IMR-90 (cell line): ENCODE measurements at regions not wholly inside any gene's neighbourhood (a gene's known extent, or its start where the extent isn't known, plus 50 kb on each side); places are given as distances from the start of the nearest gene placed in this dataset.

Experiments
- ATAC-seq: fragments of 200-7000 bp; cut with Tn5 transposase; 2 replicates; pipeline ENCODE4 v1.9.1; 2020; ENCODE audit warnings: low read depth, mild to moderate bottlenecking, moderate library complexity
- BruUV-seq: library from RNA; stranded (reverse); fragments of 400-500 nt; replicated peaks from 2 replicates; lab custom pipeline; 2021; lab: Mats Ljungman, UMichigan
- CTCF ChIA-PET: fragments of 300-600 bp; formaldehyde crosslinking; extraction: SDS; loops from one replicate; lab custom pipeline; 2021; ENCODE audit warnings: antibody characterized with exemption; lab: Yijun Ruan, JAX
- POLR2A ChIA-PET: fragments of 300-600 bp; sonication (Branson Sonifier 250); formaldehyde crosslinking; loops from one replicate; lab custom pipeline; 2022; ENCODE audit warnings: antibody characterized with exemption; ENCODE audit not compliant: unreplicated experiment; lab: Charles Lee
- DNase-seq: peaks from one replicate; pipeline ENCODE4 v3.0.0; 2013
- H2AFZ ChIP-seq: replicated peaks from 2 replicates; pipeline ENCODE3; 2013; ENCODE audit warnings: low read length, mild to moderate bottlenecking; ENCODE audit not compliant: poor library complexity
- H2AK5ac ChIP-seq: 2 replicates; pipeline ENCODE4 v1.6.1; 2013; ENCODE audit warnings: low read depth, low read length, inconsistent platforms
- H2AK9ac ChIP-seq: replicated peaks from 2 replicates; pipeline ENCODE3; 2013; ENCODE audit warnings: mild to moderate bottlenecking, low read depth, low read length, moderate library complexity; ENCODE audit not compliant: poor library complexity
- H2BK120ac ChIP-seq: 2 replicates; pipeline ENCODE4 v1.6.1; 2013; ENCODE audit warnings: low read depth, low read length, inconsistent platforms
- H2BK15ac ChIP-seq: 3 replicates; pipeline ENCODE4 v1.6.1; 2013; ENCODE audit warnings: low read depth, low read length, inconsistent platforms
- H2BK20ac ChIP-seq: 2 replicates; pipeline ENCODE4 v1.6.1; 2013; ENCODE audit warnings: low read depth, mild to moderate bottlenecking, inconsistent platforms, low read length, moderate library complexity
- H2BK5ac ChIP-seq: 2 replicates; pipeline ENCODE4 v1.6.1; 2013; ENCODE audit warnings: mild to moderate bottlenecking, low read depth, low read length, inconsistent platforms; ENCODE audit not compliant: poor library complexity, severe bottlenecking
- H3K14ac ChIP-seq: replicated peaks from 2 replicates; pipeline ENCODE4 v1.6.1; 2013; ENCODE audit warnings: low read depth, low read length, inconsistent platforms
- H3K18ac ChIP-seq: 2 replicates; pipeline ENCODE4 v1.6.1; 2013; ENCODE audit warnings: low read depth, low read length, control low read depth
- H3K23ac ChIP-seq: 2 replicates; pipeline ENCODE4 v1.6.1; 2013; ENCODE audit warnings: low read depth, low read length, inconsistent platforms
- H3K27ac ChIP-seq: 2 replicates; pipeline ENCODE4 v1.5.1; 2013; ENCODE audit warnings: mild to moderate bottlenecking, control low read depth, low read length; ENCODE audit not compliant: insufficient read depth
- H3K27me3 ChIP-seq: 2 replicates; pipeline ENCODE4 v1.6.1; 2013; ENCODE audit warnings: low read length; ENCODE audit not compliant: control insufficient read depth, insufficient read depth
- H3K36me3 ChIP-seq: 2 replicates; pipeline ENCODE4 v1.6.1; 2013; ENCODE audit warnings: low read length, mixed read lengths; ENCODE audit not compliant: control insufficient read depth, insufficient read depth
- H3K4ac ChIP-seq: 2 replicates; pipeline ENCODE4 v1.6.1; 2013; ENCODE audit warnings: low read depth, low read length, inconsistent platforms
- H3K4me1 ChIP-seq: 2 replicates; pipeline ENCODE4 v1.6.1; 2013; ENCODE audit warnings: low read length, mixed read lengths; ENCODE audit not compliant: control insufficient read depth, insufficient read depth
- H3K4me2 ChIP-seq: 2 replicates; pipeline ENCODE4 v1.6.1; 2013; ENCODE audit warnings: low read depth, mild to moderate bottlenecking, control low read depth, low read length, moderate library complexity
- H3K4me3 ChIP-seq: 2 replicates; pipeline ENCODE4 v1.5.1; 2013; ENCODE audit warnings: low read depth, mild to moderate bottlenecking, control low read depth, low read length, moderate library complexity; ENCODE audit not compliant: insufficient read depth
- H3K56ac ChIP-seq: 2 replicates; pipeline ENCODE4 v1.6.1; 2013; ENCODE audit warnings: low read length, inconsistent platforms; ENCODE audit not compliant: insufficient read depth; ENCODE audit errors: extremely low read depth
- H3K79me1 ChIP-seq, 2 experiments: 2 replicates each; pipeline ENCODE4 v1.6.1; 2013; ENCODE audit warnings: low read length in 2 of 2, inconsistent platforms in 1 of 2, low read depth in 1 of 2
- H3K9ac ChIP-seq: 2 replicates; pipeline ENCODE4 v1.6.1; 2013; ENCODE audit warnings: low read depth, low read length, control low read depth
- H3K9me1 ChIP-seq: 2 replicates; pipeline ENCODE4 v1.6.1; 2013; ENCODE audit warnings: low read length, inconsistent platforms; ENCODE audit not compliant: insufficient read depth
- H3K9me3 ChIP-seq: 2 replicates; pipeline ENCODE4 v1.6.1; 2013; ENCODE audit warnings: low read length; ENCODE audit not compliant: control insufficient read depth, insufficient read depth
- H4K20me1 ChIP-seq: 2 replicates; pipeline ENCODE4 v1.6.1; 2013; ENCODE audit warnings: low read length, inconsistent platforms; ENCODE audit not compliant: insufficient read depth
- H4K5ac ChIP-seq: 2 replicates; pipeline ENCODE4 v1.6.1; 2013; ENCODE audit warnings: mild to moderate bottlenecking, low read depth, low read length, control low read depth
- H4K8ac ChIP-seq, 2 experiments: 2 replicates each; pipeline ENCODE4 v1.6.1; 2013; ENCODE audit warnings: low read depth in 2 of 2, low read length in 2 of 2, control low read depth in 1 of 2, inconsistent platforms in 1 of 2
- H4K91ac ChIP-seq: 2 replicates; pipeline ENCODE4 v1.6.1; 2013; ENCODE audit warnings: low read depth, low read length, inconsistent platforms; ENCODE audit not compliant: insufficient read depth
- BHLHE40 ChIP-seq: fragments of 150-350 bp; IDR thresholded peaks from 2 replicates; pipeline ENCODE4 v1.6.1; 2016; ENCODE audit warnings: mild to moderate bottlenecking, low read depth, low read length
- CEBPB ChIP-seq: IDR thresholded peaks from 2 replicates; pipeline ENCODE4 v1.6.1; 2012; ENCODE audit warnings: low read depth, low read length, improper control_type of control experiment
- FOS ChIP-seq: fragments of 150-350 bp; IDR thresholded peaks from 2 replicates; pipeline ENCODE4 v1.6.1; 2016; ENCODE audit warnings: low read depth, low read length
- MAZ ChIP-seq: IDR thresholded peaks from 2 replicates; pipeline ENCODE4 v1.6.1; 2012; ENCODE audit warnings: low read depth, mild to moderate bottlenecking, low read length, improper control_type of control experiment, moderate library complexity, borderline replicate concordance
- MXI1 ChIP-seq: IDR thresholded peaks from 2 replicates; pipeline ENCODE4 v1.6.1; 2012; ENCODE audit warnings: low read depth, mild to moderate bottlenecking, low read length, moderate library complexity, borderline replicate concordance
- POLR2A ChIP-seq: IDR thresholded peaks from 2 replicates; pipeline ENCODE4 v1.6.1; 2012; ENCODE audit warnings: mild to moderate bottlenecking, low read depth, low read length
- RAD21 ChIP-seq: IDR thresholded peaks from 2 replicates; pipeline ENCODE4 v1.6.1; 2012; ENCODE audit warnings: low read length, improper control_type of control experiment
- RCOR1 ChIP-seq: IDR thresholded peaks from 2 replicates; pipeline ENCODE4 v1.6.1; 2012; ENCODE audit warnings: mild to moderate bottlenecking, low read length, improper control_type of control experiment; ENCODE audit not compliant: insufficient replicate concordance
- RFX5 ChIP-seq: IDR thresholded peaks from 2 replicates; pipeline ENCODE4 v1.8.0; 2012; ENCODE audit warnings: low read depth, mild to moderate bottlenecking, low read length, moderate library complexity
- SMC3 ChIP-seq: fragments of 150-350 bp; IDR thresholded peaks from 2 replicates; pipeline ENCODE4 v1.6.1; 2016; ENCODE audit warnings: low read depth, mild to moderate bottlenecking, antibody characterized with exemption, low read length, moderate library complexity
- WGBS, 2 experiments: methylation state at CpG; one replicate each; pipeline versions ENCODE4 v1.1.5 to v1.1.7; 2013; ENCODE audit warnings: missing lambda C conversion rate in 2 of 2; ENCODE audit not compliant: insufficient read length in 1 of 2; ENCODE audit errors: extremely low coverage in 2 of 2; 5-methylcytosine and 5-hydroxymethylcytosine counted together
- dilution Hi-C: fragments of 300-500 bp; cut with HindIII; formaldehyde crosslinking; loops from one replicate; pipeline ENCODE4 v1.14.3; 2018; ENCODE audit warnings: low sequenced_read_pairs; ENCODE audit not compliant: unreplicated experiment
- in situ Hi-C: fragments of 300-500 bp; cut with MboI; formaldehyde crosslinking; loops from 3 replicates; pipeline ENCODE4 v1.14.3; 2019; ENCODE audit warnings: low sequenced_read_pairs, inconsistent platforms, mixed read lengths
- intact Hi-C: fragments of 100-400 bp; cut with micrococcal nuclease; formaldehyde crosslinking; loops from 2 replicates; pipeline ENCODE4 v1.10.0; 2022
- TF ChIP-seq, protein P1 (sequence below): fragments of 150-350 bp; IDR thresholded peaks from 2 replicates; pipeline ENCODE4 v1.6.1; 2016; ENCODE audit warnings: low read depth, mild to moderate bottlenecking, low read length, moderate library complexity, borderline replicate concordance
- TF ChIP-seq, protein P2 (sequence below): conservative IDR thresholded peaks from 2 replicates; pipeline ENCODE4 v1.5.1; 2012; ENCODE audit warnings: mild to moderate bottlenecking, low read depth, low read length, improper control_type of control experiment

DNA sequence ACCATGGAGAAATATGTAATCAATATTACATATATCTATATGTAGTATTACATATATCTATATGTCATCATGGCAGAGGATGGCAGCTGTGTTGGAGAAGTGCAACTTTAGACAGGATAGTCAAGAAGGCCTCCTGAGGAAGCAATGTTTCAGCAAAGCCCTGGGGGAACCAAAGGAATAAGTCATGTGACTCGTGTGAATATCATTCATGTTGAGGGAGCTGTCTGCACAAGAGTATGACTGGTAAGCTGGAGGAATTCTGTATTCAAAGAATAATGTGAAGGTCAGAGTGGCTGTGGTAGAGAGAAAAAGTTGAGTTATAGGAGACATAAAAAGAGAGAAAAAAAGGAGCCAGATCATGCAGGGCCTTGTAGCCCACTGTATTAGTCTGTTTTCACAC is 92.9 kb upstream of the EDNRA start:
- POLR2A ChIA-PET, result no interaction called here
- 100% methylated on average over 1 of the region's 1 CpG; no CpG with 5 or more reads in 1 of the 2 experiments for WGBS, 2 experiments
- H2AFZ ChIP-seq, result no peak overlapping the region
- no peak overlapping the region for H3K4ac ChIP-seq
- intact Hi-C loops (no loop called here), in situ Hi-C loops (no loop called here), dilution Hi-C loops (no loop called here)
- H3K56ac ChIP-seq, result no peak overlapping the region
- DNase-seq (peak; percentile 50), ATAC-seq (no peak)
- no peak overlapping the region for H3K4me3 ChIP-seq
- no peak overlapping the region for H4K91ac ChIP-seq
- TF ChIP-seq CEBPB (no peak), RCOR1 (no peak), SMC3 (no peak), MAZ (no peak), POLR2A (no peak), RFX5 (no peak), BHLHE40 (no peak), FOS (no peak), RAD21 (no peak), MXI1 (no peak)
- TF ChIP-seq, protein P1, sequence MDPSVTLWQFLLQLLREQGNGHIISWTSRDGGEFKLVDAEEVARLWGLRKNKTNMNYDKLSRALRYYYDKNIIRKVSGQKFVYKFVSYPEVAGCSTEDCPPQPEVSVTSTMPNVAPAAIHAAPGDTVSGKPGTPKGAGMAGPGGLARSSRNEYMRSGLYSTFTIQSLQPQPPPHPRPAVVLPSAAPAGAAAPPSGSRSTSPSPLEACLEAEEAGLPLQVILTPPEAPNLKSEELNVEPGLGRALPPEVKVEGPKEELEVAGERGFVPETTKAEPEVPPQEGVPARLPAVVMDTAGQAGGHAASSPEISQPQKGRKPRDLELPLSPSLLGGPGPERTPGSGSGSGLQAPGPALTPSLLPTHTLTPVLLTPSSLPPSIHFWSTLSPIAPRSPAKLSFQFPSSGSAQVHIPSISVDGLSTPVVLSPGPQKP, result no peak
- TF ChIP-seq, protein P2, sequence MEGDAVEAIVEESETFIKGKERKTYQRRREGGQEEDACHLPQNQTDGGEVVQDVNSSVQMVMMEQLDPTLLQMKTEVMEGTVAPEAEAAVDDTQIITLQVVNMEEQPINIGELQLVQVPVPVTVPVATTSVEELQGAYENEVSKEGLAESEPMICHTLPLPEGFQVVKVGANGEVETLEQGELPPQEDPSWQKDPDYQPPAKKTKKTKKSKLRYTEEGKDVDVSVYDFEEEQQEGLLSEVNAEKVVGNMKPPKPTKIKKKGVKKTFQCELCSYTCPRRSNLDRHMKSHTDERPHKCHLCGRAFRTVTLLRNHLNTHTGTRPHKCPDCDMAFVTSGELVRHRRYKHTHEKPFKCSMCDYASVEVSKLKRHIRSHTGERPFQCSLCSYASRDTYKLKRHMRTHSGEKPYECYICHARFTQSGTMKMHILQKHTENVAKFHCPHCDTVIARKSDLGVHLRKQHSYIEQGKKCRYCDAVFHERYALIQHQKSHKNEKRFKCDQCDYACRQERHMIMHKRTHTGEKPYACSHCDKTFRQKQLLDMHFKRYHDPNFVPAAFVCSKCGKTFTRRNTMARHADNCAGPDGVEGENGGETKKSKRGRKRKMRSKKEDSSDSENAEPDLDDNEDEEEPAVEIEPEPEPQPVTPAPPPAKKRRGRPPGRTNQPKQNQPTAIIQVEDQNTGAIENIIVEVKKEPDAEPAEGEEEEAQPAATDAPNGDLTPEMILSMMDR, result no peak
- no peak overlapping the region for H4K8ac ChIP-seq
- H2AK9ac ChIP-seq, result no peak overlapping the region
- no peaks in the 10 kb centered on the region for H3K27me3 ChIP-seq
- no peak overlapping the region for H2BK120ac ChIP-seq
- no peak overlapping the region for H3K18ac ChIP-seq
- H3K27ac ChIP-seq, result no peak overlapping the region
- no TSS peak for BruUV-seq
- CTCF ChIA-PET, result no interaction called here
- H2AK5ac ChIP-seq, result no peak overlapping the region
- H3K9ac ChIP-seq, result no peak overlapping the region
- no peak overlapping the region for H3K4me2 ChIP-seq
- no peaks in the 10 kb centered on the region for H3K4me1 ChIP-seq
- H3K9me1 ChIP-seq, result no peaks in the 10 kb centered on the region
- no peak overlapping the region for H2BK5ac ChIP-seq
- no peak overlapping the region for H4K5ac ChIP-seq
- no peaks in the 10 kb centered on the region for H4K20me1 ChIP-seq
- no peak overlapping the region for H3K14ac ChIP-seq
- H3K9me3 ChIP-seq, result no peaks in the 10 kb centered on the region
- H2BK15ac ChIP-seq, result no peak overlapping the region
- no peak overlapping the region for H2BK20ac ChIP-seq
- H3K36me3 ChIP-seq, result no peaks in the 10 kb centered on the region
- no peak overlapping the region for H3K23ac ChIP-seq
- H3K79me1 ChIP-seq, result no peaks in the 10 kb centered on the region
